Glutamatergic neuron (in vitro differentiated cells): ENCODE measurements at regions not wholly inside any gene's neighbourhood (a gene's known extent, or its start where the extent isn't known, plus 50 kb on each side); places are given as distances from the start of the nearest gene placed in this dataset.

Experiments
- DNase-seq: peaks from one replicate; pipeline ENCODE4 v3.0.0; 2022
- H3K27ac Mint-ChIP-seq: one replicate; pipeline ENCODE4 v1.8.0; 2020; ENCODE audit warnings: mild to moderate bottlenecking, mixed read lengths, inconsistent platforms; ENCODE audit not compliant: unreplicated experiment
- H3K27me3 Mint-ChIP-seq: one replicate; pipeline ENCODE4 v1.8.0; 2020; ENCODE audit warnings: mild to moderate bottlenecking, moderate library complexity, mixed read lengths, inconsistent platforms; ENCODE audit not compliant: unreplicated experiment
- H3K36me3 Mint-ChIP-seq: one replicate; pipeline ENCODE4 v1.8.0; 2020; ENCODE audit warnings: mild to moderate bottlenecking, mixed read lengths, inconsistent platforms; ENCODE audit not compliant: unreplicated experiment
- H3K4me1 Mint-ChIP-seq: one replicate; pipeline ENCODE4 v1.8.0; 2020; ENCODE audit warnings: mild to moderate bottlenecking, low read depth, mixed read lengths, inconsistent platforms; ENCODE audit not compliant: unreplicated experiment
- H3K4me3 Mint-ChIP-seq: one replicate; pipeline ENCODE4 v1.8.0; 2020; ENCODE audit warnings: mild to moderate bottlenecking, mixed read lengths, inconsistent platforms; ENCODE audit not compliant: unreplicated experiment
- H3K9me3 Mint-ChIP-seq: one replicate; pipeline ENCODE4 v1.8.0; 2020; ENCODE audit warnings: mild to moderate bottlenecking, moderate library complexity, mixed read lengths, inconsistent platforms; ENCODE audit not compliant: unreplicated experiment
- TF ChIP-seq, protein P1 (sequence below): fragments of 200-600 bp; sonication (generic); IDR thresholded peaks from one replicate; pipeline ENCODE4 v1.5.0; 2021; ENCODE audit not compliant: partially characterized antibody, unreplicated experiment

- H3K27me3 Mint-ChIP-seq, result no peaks in the 10 kb centered on the region
Measured at GRCh38 chr11:13140028-13140870, 131.1 kb downstream of the RASSF10 start.

GRCh38 chr11:13140873-13141655, 131.9 kb downstream of the RASSF10 start:
- TF ChIP-seq, protein P1, sequence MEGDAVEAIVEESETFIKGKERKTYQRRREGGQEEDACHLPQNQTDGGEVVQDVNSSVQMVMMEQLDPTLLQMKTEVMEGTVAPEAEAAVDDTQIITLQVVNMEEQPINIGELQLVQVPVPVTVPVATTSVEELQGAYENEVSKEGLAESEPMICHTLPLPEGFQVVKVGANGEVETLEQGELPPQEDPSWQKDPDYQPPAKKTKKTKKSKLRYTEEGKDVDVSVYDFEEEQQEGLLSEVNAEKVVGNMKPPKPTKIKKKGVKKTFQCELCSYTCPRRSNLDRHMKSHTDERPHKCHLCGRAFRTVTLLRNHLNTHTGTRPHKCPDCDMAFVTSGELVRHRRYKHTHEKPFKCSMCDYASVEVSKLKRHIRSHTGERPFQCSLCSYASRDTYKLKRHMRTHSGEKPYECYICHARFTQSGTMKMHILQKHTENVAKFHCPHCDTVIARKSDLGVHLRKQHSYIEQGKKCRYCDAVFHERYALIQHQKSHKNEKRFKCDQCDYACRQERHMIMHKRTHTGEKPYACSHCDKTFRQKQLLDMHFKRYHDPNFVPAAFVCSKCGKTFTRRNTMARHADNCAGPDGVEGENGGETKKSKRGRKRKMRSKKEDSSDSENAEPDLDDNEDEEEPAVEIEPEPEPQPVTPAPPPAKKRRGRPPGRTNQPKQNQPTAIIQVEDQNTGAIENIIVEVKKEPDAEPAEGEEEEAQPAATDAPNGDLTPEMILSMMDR, result no peak
- H3K4me3 Mint-ChIP-seq, result no peak overlapping the region
- DNase-seq, result no peak
- H3K36me3 Mint-ChIP-seq, result no peaks in the 10 kb centered on the region
- no peaks in the 10 kb centered on the region for H3K4me1 Mint-ChIP-seq
- H3K9me3 Mint-ChIP-seq, result peaks cover 1% of the 10 kb centered on the region
- no peaks in the 10 kb centered on the region for H3K27me3 Mint-ChIP-seq
- H3K27ac Mint-ChIP-seq, result no peak overlapping the region

More at GRCh38 chr11:13140028-13140870, 131.1 kb downstream of the RASSF10 start:
- TF ChIP-seq, protein P1, result no peak
- Mint-ChIP-seq H3K36me3 (no peaks in the 10 kb centered on the region), H3K4me1 (peaks cover 2% of the 10 kb centered on the region), H3K9me3 (peaks cover 1% of the 10 kb centered on the region), H3K27ac (no peak overlapping the region), H3K4me3 (no peak overlapping the region)
- DNase-seq, result no peak

GRCh38 chr11:13141731-13142709, 132.9 kb downstream of the RASSF10 start:
- TF ChIP-seq, protein P1, result no peak
- Mint-ChIP-seq H3K36me3 (no peaks in the 10 kb centered on the region), H3K27me3 (no peaks in the 10 kb centered on the region), H3K4me1 (no peaks in the 10 kb centered on the region), H3K4me3 (no peak overlapping the region), H3K27ac (no peak overlapping the region), H3K9me3 (peaks cover 1% of the 10 kb centered on the region)
- no peak for DNase-seq

DNA sequence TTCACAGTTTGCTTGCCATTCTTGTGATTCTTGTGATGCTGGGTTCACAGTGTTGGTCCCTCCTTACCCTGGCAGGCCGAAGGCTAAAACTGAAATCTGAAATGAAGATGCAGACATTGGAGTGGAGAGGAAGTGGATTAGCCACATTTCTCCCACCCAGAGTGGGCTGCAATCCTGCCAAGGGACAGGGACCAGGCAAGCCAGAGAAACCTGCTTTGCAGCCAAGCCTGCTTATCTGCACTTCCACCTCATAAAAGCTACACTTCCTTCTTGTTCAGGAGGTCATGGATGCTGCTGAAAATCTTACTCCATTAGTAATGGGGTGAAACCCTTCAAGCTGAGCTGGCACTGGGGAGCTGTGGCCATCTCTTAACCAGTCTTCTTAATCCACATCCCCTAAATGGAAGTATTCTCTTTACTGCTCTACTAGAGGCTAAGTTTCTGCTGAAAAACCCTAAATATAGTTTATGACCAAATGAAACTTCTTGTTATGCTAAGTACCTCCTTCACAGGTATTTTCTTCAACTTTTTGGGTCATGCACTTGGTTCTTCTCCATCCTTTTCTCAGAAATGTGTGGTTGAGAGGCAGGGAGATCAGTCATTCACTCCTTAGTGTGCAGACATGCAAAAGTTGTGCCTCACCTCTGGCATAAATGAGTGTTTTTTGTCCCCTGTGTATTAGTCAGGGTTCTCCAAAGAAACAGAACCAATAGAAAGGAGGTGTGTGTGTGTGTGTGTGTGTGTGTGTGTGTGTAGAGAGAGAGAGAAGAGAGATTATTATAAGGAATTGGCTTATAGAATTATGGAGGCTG, 133.9 kb upstream of the BMAL1 start:
- Mint-ChIP-seq H3K4me3 (no peak overlapping the region), H3K27me3 (no peaks in the 10 kb centered on the region), H3K27ac (no peak overlapping the region), H3K36me3 (no peaks in the 10 kb centered on the region), H3K4me1 (no peaks in the 10 kb centered on the region), H3K9me3 (peaks cover 1% of the 10 kb centered on the region)
- no peak for DNase-seq
- TF ChIP-seq, protein P1, result no peak
